ENCODE measurements at regions not wholly inside any gene's neighbourhood (a gene's known extent, or its start where the extent isn't known, plus 50 kb on each side); places are given as distances from the start of the nearest gene placed in this dataset.

- ChIA-PET CTCF (no interaction called here), POLR2A (no interaction called here)
- H3K4me1 ChIP-seq (ENCODE audit: control extremely low read depth in 1 of 4, control insufficient read depth in 4 of 4, insufficient read depth in 4 of 4, low read length in 3 of 4), result no peaks in the 10 kb centered on the region
- H3K27me3 ChIP-seq (replicated peaks in 2 of 5; ENCODE audit: control insufficient read depth in 4 of 5, insufficient read depth in 5 of 5, low read length in 4 of 5), result no peaks in the 10 kb centered on the region
- no peak for DNase-seq
- H3K36me3 ChIP-seq (ENCODE audit: control insufficient read depth in 4 of 4, insufficient read depth in 4 of 4, low read length in 3 of 4), result no peaks in the 10 kb centered on the region
- 50% methylated on average over 2 of the region's 4 CpGs for WGBS (ENCODE audit: insufficient coverage)
- H3K4me3 ChIP-seq (ENCODE audit: control insufficient read depth in 1 of 7, extremely low read depth in 1 of 7, insufficient read depth in 4 of 7, low read depth in 2 of 7, low read length in 6 of 7), result no peak overlapping the region
- no peak overlapping the region for H3K27ac ChIP-seq (ENCODE audit: insufficient read depth in 1 of 2, low read depth in 1 of 2, low read length in 2 of 2, poor library complexity in 1 of 2, severe bottlenecking in 2 of 2)
- H3K9me3 ChIP-seq (ENCODE audit: control extremely low read depth in 1 of 5, control insufficient read depth in 4 of 5, insufficient read depth in 2 of 5, low read depth in 1 of 5, low read length in 4 of 5), result peaks cover 0 to 3% (median 0%) of the 10 kb centered on the region in 5 experiments
Measured at GRCh38 chr16:51565184-51565583, 414.1 kb upstream of the SALL1 start.

GRCh38 chr16:51562891-51563290, 411.8 kb upstream of the SALL1 start:
- no peaks in the 10 kb centered on the region for H3K27me3 ChIP-seq (replicated peaks in 2 of 5; ENCODE audit: control insufficient read depth in 4 of 5, insufficient read depth in 5 of 5, low read length in 4 of 5)
- CTCF ChIA-PET, result no interaction called here
- peaks cover 0 to 3% (median 0%) of the 10 kb centered on the region in 5 experiments for H3K9me3 ChIP-seq (ENCODE audit: control extremely low read depth in 1 of 5, control insufficient read depth in 4 of 5, insufficient read depth in 2 of 5, low read depth in 1 of 5, low read length in 4 of 5)
- peak; percentile 15 to 50 (median 29) for DNase-seq
- H3K27ac ChIP-seq (ENCODE audit: insufficient read depth in 1 of 2, low read depth in 1 of 2, low read length in 2 of 2, poor library complexity in 1 of 2, severe bottlenecking in 2 of 2), result no peak overlapping the region
- POLR2A ChIA-PET, result no interaction called here
- no peaks in the 10 kb centered on the region for H3K36me3 ChIP-seq (ENCODE audit: control insufficient read depth in 4 of 4, insufficient read depth in 4 of 4, low read length in 3 of 4)
- H3K4me3 ChIP-seq (ENCODE audit: control insufficient read depth in 1 of 7, extremely low read depth in 1 of 7, insufficient read depth in 4 of 7, low read depth in 2 of 7, low read length in 6 of 7), result no peak overlapping the region
- WGBS (ENCODE audit: insufficient coverage), result 100% methylated on average over 1 of the region's 4 CpGs
- no peaks in the 10 kb centered on the region for H3K4me1 ChIP-seq (ENCODE audit: control extremely low read depth in 1 of 4, control insufficient read depth in 4 of 4, insufficient read depth in 4 of 4, low read length in 3 of 4)

DNA sequence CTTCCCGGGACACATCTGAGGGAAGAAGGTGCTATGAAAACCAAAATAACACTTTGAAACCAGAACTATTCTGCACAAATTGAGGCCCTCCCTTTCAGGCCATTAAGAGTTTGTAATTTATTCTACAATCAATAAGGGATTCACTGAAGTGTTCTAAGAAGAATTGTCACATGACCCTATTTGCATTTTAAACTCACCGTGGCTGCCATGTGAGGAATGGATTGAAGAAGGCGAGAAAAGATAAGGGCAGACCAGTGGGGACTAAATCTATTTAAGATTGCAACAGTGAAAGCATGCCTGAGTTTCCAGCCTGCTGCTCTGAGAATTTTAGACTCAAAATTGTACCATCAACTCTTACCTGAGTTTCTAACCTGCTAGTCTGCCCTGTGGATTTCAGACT, 408.8 kb upstream of the SALL1 start:
- no peak overlapping the region for H3K4me3 ChIP-seq (ENCODE audit: control insufficient read depth in 1 of 7, extremely low read depth in 1 of 7, insufficient read depth in 4 of 7, low read depth in 2 of 7, low read length in 6 of 7)
- WGBS (ENCODE audit: insufficient coverage), result 87% methylated on average over 3 of the region's 3 CpGs
- no peaks in the 10 kb centered on the region for H3K4me1 ChIP-seq (ENCODE audit: control extremely low read depth in 1 of 4, control insufficient read depth in 4 of 4, insufficient read depth in 4 of 4, low read length in 3 of 4)
- CTCF ChIA-PET, result no interaction called here
- POLR2A ChIA-PET, result no interaction called here
- H3K36me3 ChIP-seq (ENCODE audit: control insufficient read depth in 4 of 4, insufficient read depth in 4 of 4, low read length in 3 of 4), result no peaks in the 10 kb centered on the region
- no peaks in the 10 kb centered on the region for H3K27me3 ChIP-seq (replicated peaks in 2 of 5; ENCODE audit: control insufficient read depth in 4 of 5, insufficient read depth in 5 of 5, low read length in 4 of 5)
- peaks cover 0 to 3% (median 0%) of the 10 kb centered on the region in 5 experiments for H3K9me3 ChIP-seq (ENCODE audit: control extremely low read depth in 1 of 5, control insufficient read depth in 4 of 5, insufficient read depth in 2 of 5, low read depth in 1 of 5, low read length in 4 of 5)
- no peak for DNase-seq
- H3K27ac ChIP-seq (ENCODE audit: insufficient read depth in 1 of 2, low read depth in 1 of 2, low read length in 2 of 2, poor library complexity in 1 of 2, severe bottlenecking in 2 of 2), result no peak overlapping the region

- Histone ChIP-seq H3K36me3 (ENCODE audit: control insufficient read depth in 4 of 4, insufficient read depth in 4 of 4, low read length in 3 of 4) (no peaks in the 10 kb centered on the region), H3K9me3 (ENCODE audit: control extremely low read depth in 1 of 5, control insufficient read depth in 4 of 5, insufficient read depth in 2 of 5, low read depth in 1 of 5, low read length in 4 of 5) (peaks cover 0 to 3% (median 0%) of the 10 kb centered on the region in 5 experiments), H3K4me1 (ENCODE audit: control extremely low read depth in 1 of 4, control insufficient read depth in 4 of 4, insufficient read depth in 4 of 4, low read length in 3 of 4) (no peaks in the 10 kb centered on the region), H3K4me3 (ENCODE audit: control insufficient read depth in 1 of 7, extremely low read depth in 1 of 7, insufficient read depth in 4 of 7, low read depth in 2 of 7, low read length in 6 of 7) (no peak overlapping the region), H3K27ac (ENCODE audit: insufficient read depth in 1 of 2, low read depth in 1 of 2, low read length in 2 of 2, poor library complexity in 1 of 2, severe bottlenecking in 2 of 2) (no peak overlapping the region), H3K27me3 (replicated peaks in 2 of 5; ENCODE audit: control insufficient read depth in 4 of 5, insufficient read depth in 5 of 5, low read length in 4 of 5) (no peaks in the 10 kb centered on the region)
- WGBS (ENCODE audit: insufficient coverage), result 93% methylated on average over 2 of the region's 3 CpGs
- DNase-seq, result no peak
- ChIA-PET POLR2A (no interaction called here), CTCF (no interaction called here)
Measured at GRCh38 chr16:51557670-51558069, 406.6 kb upstream of the SALL1 start.

- no peak overlapping the region for H3K27ac ChIP-seq (ENCODE audit: insufficient read depth in 1 of 2, low read depth in 1 of 2, low read length in 2 of 2, poor library complexity in 1 of 2, severe bottlenecking in 2 of 2)
- no peaks in the 10 kb centered on the region for H3K9me3 ChIP-seq (ENCODE audit: control extremely low read depth in 1 of 5, control insufficient read depth in 4 of 5, insufficient read depth in 2 of 5, low read depth in 1 of 5, low read length in 4 of 5)
- CTCF ChIA-PET, result interaction anchor here (1.5 kb wide), 1 partner anchor 25 kb away, joined by 6 read pairs; no protein-coding TSS in a partner anchor
- no peaks in the 10 kb centered on the region for H3K4me1 ChIP-seq (ENCODE audit: control extremely low read depth in 1 of 4, control insufficient read depth in 4 of 4, insufficient read depth in 4 of 4, low read length in 3 of 4)
- WGBS (ENCODE audit: insufficient coverage), result 75% methylated on average over 7 of the region's 9 CpGs
- no peaks in the 10 kb centered on the region for H3K27me3 ChIP-seq (replicated peaks in 2 of 5; ENCODE audit: control insufficient read depth in 4 of 5, insufficient read depth in 5 of 5, low read length in 4 of 5)
- no peaks in the 10 kb centered on the region for H3K36me3 ChIP-seq (ENCODE audit: control insufficient read depth in 4 of 4, insufficient read depth in 4 of 4, low read length in 3 of 4)
- no peak for DNase-seq
- POLR2A ChIA-PET, result no interaction called here
- H3K4me3 ChIP-seq (ENCODE audit: control insufficient read depth in 1 of 7, extremely low read depth in 1 of 7, insufficient read depth in 4 of 7, low read depth in 2 of 7, low read length in 6 of 7), result no peak overlapping the region
Measured at GRCh38 chr16:51556694-51557340, 405.7 kb upstream of the SALL1 start.

DNA sequence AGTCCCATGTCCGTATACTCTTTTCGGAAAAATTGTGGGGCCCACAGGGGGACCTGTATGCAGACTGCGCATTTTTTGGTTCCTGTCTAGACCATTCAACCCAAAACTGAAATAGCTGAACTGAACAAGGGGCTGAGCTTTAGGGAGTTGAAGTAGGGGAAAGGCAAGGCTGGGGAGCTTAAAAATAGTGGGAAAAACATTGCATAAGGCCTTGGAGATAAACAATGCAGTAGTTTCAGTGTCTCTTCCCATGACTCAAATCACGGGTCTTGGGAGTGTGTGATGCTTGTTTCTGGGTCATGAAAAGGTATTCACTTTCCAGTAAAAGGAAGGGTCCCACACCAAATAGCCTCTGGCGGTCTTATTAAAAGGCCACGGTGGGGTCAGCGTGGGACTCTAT, 402.8 kb upstream of the SALL1 start:
- Histone ChIP-seq H3K27ac (ENCODE audit: insufficient read depth in 1 of 2, low read depth in 1 of 2, low read length in 2 of 2, poor library complexity in 1 of 2, severe bottlenecking in 2 of 2) (no peak overlapping the region), H3K36me3 (ENCODE audit: control insufficient read depth in 4 of 4, insufficient read depth in 4 of 4, low read length in 3 of 4) (no peaks in the 10 kb centered on the region)

GRCh38 chr16:51553314-51553713, 402.2 kb upstream of the SALL1 start:
- WGBS (ENCODE audit: insufficient coverage), result no CpG with 5 or more reads among the region's 2 CpGs
- Histone ChIP-seq H3K36me3 (ENCODE audit: control insufficient read depth in 4 of 4, insufficient read depth in 4 of 4, low read length in 3 of 4) (no peaks in the 10 kb centered on the region), H3K4me3 (ENCODE audit: control insufficient read depth in 1 of 7, extremely low read depth in 1 of 7, insufficient read depth in 4 of 7, low read depth in 2 of 7, low read length in 6 of 7) (no peak overlapping the region), H3K9me3 (ENCODE audit: control extremely low read depth in 1 of 5, control insufficient read depth in 4 of 5, insufficient read depth in 2 of 5, low read depth in 1 of 5, low read length in 4 of 5) (no peaks in the 10 kb centered on the region), H3K27ac (ENCODE audit: insufficient read depth in 1 of 2, low read depth in 1 of 2, low read length in 2 of 2, poor library complexity in 1 of 2, severe bottlenecking in 2 of 2) (no peak overlapping the region), H3K4me1 (ENCODE audit: control extremely low read depth in 1 of 4, control insufficient read depth in 4 of 4, insufficient read depth in 4 of 4, low read length in 3 of 4) (no peaks in the 10 kb centered on the region), H3K27me3 (replicated peaks in 2 of 5; ENCODE audit: control insufficient read depth in 4 of 5, insufficient read depth in 5 of 5, low read length in 4 of 5) (peaks cover 0 to 2% (median 0%) of the 10 kb centered on the region in 5 experiments)
- DNase-seq, result no peak
- POLR2A ChIA-PET, result no interaction called here
- CTCF ChIA-PET, result no interaction called here

More for the DNA sequence above, 402.8 kb upstream of the SALL1 start:
- no peak overlapping the region for H3K4me3 ChIP-seq (ENCODE audit: control insufficient read depth in 1 of 7, extremely low read depth in 1 of 7, insufficient read depth in 4 of 7, low read depth in 2 of 7, low read length in 6 of 7)
- no peaks in the 10 kb centered on the region for H3K9me3 ChIP-seq (ENCODE audit: control extremely low read depth in 1 of 5, control insufficient read depth in 4 of 5, insufficient read depth in 2 of 5, low read depth in 1 of 5, low read length in 4 of 5)
- ChIA-PET POLR2A (no interaction called here), CTCF (no interaction called here)
- no peak for DNase-seq
- peaks cover 0 to 2% (median 0%) of the 10 kb centered on the region in 5 experiments for H3K27me3 ChIP-seq (replicated peaks in 2 of 5; ENCODE audit: control insufficient read depth in 4 of 5, insufficient read depth in 5 of 5, low read length in 4 of 5)
- 97% methylated on average over 7 of the region's 7 CpGs for WGBS (ENCODE audit: insufficient coverage)
- no peaks in the 10 kb centered on the region for H3K4me1 ChIP-seq (ENCODE audit: control extremely low read depth in 1 of 4, control insufficient read depth in 4 of 4, insufficient read depth in 4 of 4, low read length in 3 of 4)

Measured in common myeloid progenitor, CD34-positive (primary cell).